ENCODE measurements at regions not wholly inside any gene's neighbourhood (a gene's known extent, or its start where the extent isn't known, plus 50 kb on each side); places are given as distances from the start of the nearest gene placed in this dataset.

DNA sequence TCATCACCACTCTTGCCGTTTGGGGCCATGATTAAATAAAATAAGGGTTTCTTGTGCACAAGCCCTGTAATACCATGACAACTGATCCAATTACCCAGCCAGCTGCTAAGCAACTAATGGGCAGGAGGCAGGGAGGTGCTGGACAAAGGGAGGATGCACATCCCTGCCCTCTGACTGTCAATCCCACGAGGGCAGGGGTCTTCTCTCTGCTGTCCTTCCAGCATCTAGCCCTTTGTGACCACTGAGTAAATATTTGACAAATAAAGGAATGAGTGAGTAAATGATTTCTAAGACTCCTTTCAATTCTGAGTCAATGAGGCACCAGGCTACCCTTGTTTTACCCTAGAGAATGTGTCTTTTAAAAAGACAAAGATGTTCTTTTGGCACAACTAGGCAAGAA, 247.1 kb downstream of the SYK start:
- no peak for DNase-seq (ENCODE audit: extremely low read depth, low read depth)
- TF ChIP-seq, protein P1, sequence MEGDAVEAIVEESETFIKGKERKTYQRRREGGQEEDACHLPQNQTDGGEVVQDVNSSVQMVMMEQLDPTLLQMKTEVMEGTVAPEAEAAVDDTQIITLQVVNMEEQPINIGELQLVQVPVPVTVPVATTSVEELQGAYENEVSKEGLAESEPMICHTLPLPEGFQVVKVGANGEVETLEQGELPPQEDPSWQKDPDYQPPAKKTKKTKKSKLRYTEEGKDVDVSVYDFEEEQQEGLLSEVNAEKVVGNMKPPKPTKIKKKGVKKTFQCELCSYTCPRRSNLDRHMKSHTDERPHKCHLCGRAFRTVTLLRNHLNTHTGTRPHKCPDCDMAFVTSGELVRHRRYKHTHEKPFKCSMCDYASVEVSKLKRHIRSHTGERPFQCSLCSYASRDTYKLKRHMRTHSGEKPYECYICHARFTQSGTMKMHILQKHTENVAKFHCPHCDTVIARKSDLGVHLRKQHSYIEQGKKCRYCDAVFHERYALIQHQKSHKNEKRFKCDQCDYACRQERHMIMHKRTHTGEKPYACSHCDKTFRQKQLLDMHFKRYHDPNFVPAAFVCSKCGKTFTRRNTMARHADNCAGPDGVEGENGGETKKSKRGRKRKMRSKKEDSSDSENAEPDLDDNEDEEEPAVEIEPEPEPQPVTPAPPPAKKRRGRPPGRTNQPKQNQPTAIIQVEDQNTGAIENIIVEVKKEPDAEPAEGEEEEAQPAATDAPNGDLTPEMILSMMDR (IDR thresholded peaks at IDR 0.05; ENCODE audit: low read depth, low read length, missing control alignments) = no peak
- H3K4me3 ChIP-seq (replicated peaks; ENCODE audit: low read depth, low read length) = no peak overlapping the region

DNA sequence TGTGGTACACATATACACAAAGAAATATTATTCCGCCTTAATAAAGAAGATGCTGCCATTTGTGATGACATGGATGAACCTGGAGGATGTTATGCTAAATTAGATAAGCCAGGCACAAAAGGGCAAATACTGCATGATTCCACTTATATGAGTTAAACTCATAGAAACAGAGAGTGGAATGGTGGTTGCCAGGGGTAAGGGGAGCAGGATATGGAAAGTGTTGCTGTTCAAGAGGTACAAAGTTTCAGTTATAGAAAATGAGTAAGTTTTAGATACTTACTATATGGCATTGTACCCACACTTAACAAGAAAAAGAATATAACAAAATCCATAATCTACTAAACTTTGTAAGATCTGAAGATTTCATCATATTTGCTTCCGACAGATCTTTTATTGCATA, 252.2 kb downstream of the SYK start:
- H3K4me3 ChIP-seq (replicated peaks; ENCODE audit: low read depth, low read length) = no peak overlapping the region
- TF ChIP-seq, protein P1 (IDR thresholded peaks at IDR 0.05; ENCODE audit: low read depth, low read length, missing control alignments) = no peak
- no peak for DNase-seq (ENCODE audit: extremely low read depth, low read depth)

DNA sequence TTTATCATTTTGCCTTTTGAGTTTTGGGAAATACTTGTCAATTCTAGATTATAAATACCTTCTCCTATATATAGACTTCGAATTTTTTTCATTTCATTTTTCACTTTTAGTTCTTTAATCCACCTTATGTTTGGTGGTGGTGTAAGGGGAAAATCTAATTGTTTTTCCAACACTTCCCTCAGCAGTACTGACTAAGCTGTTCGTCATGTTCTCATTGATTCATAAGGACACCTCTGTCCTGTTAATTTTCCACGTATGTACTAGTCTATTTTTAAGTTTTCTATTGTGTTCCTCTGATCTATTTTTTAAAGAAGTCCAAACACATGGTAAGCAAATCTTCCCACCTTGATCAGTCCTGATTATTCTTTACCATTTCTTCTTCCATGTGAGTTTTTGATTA, 254.2 kb downstream of the SYK start:
- no peak overlapping the region for H3K4me3 ChIP-seq (replicated peaks; ENCODE audit: low read depth, low read length)
- TF ChIP-seq, protein P1 (IDR thresholded peaks at IDR 0.05; ENCODE audit: low read depth, low read length, missing control alignments) = no peak
- no peak for DNase-seq (ENCODE audit: extremely low read depth, low read depth)

DNA sequence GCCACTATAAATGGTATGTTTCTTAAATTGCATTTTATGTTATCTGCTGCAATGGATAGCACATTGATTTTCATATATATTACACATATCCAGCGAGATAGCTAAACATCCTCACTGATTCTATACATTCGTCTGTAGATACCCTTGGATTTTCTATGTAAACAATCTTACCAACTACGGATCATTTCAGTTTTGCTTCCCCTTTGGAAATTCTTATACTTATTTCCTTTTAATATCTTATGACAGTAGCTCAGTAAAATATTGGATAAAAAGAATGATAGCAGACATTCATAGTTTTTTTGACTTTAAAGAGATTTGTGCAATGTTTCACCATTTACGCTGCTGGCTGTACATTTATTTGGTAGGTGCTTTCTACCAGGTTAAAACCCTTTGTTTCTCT, 254.9 kb downstream of the SYK start:
- TF ChIP-seq, protein P1 (IDR thresholded peaks at IDR 0.05; ENCODE audit: low read depth, low read length, missing control alignments) = no peak
- DNase-seq (ENCODE audit: extremely low read depth, low read depth) = no peak
- no peak overlapping the region for H3K4me3 ChIP-seq (replicated peaks; ENCODE audit: low read depth, low read length)

DNA sequence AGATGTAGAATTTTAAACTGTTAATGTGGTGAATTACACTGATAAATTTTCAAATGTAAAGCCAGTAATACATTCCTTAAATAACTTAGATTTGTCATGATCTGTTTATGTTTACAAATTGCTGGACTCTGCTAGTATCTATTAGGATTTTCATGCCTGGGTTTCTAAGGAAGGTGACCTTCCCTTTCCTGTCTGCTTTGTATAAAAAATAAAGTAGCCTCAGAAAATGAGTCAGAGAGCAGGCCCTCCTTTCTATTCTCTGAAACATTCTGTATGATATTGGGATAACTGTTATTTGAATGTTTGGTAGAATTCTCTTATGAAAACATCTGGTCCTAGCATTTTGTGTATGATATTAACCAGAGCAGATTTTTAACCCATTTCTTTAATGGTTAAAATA, 255.3 kb downstream of the SYK start:
- no peak overlapping the region for H3K4me3 ChIP-seq (replicated peaks; ENCODE audit: low read depth, low read length)
- TF ChIP-seq, protein P1 (IDR thresholded peaks at IDR 0.05; ENCODE audit: low read depth, low read length, missing control alignments) = no peak
- no peak for DNase-seq (ENCODE audit: extremely low read depth, low read depth)

DNA sequence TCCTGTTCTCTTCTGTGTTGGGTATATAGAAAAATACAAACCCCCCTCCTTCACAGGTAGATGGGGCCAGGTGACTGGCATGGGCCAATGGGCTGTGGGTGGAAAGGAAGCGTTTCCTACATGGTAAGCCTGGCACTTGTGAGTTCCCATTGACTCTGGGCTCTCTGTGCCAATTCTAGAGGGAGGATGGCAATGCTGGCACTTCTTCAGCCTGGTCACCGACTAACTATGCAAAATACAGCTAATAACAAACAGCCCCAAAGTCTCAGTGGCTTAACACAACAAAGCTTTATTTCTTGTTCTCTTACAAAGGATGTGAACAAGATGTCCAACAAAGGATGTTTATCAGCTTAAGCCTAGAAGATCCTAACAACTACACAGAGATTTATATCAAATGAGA, 258.1 kb downstream of the SYK start:
- no peak for DNase-seq (ENCODE audit: extremely low read depth, low read depth)
- H3K4me3 ChIP-seq (replicated peaks; ENCODE audit: low read depth, low read length) = no peak overlapping the region
- TF ChIP-seq, protein P1 (IDR thresholded peaks at IDR 0.05; ENCODE audit: low read depth, low read length, missing control alignments) = no peak

All from HFF-Myc (cell line).